HG03280 (cell line): ENCODE measurements at regions not wholly inside any gene's neighbourhood (a gene's known extent, or its start where the extent isn't known, plus 50 kb on each side); places are given as distances from the start of the nearest gene placed in this dataset.

ENCODE experiments used
- ATAC-seq: cut with Tn5 transposase; IDR thresholded peaks from one replicate; pipeline ENCODE4 v1.9.1; 2021; ENCODE audit warnings: mild to moderate bottlenecking, moderate library complexity; ENCODE audit not compliant: unreplicated experiment

GRCh38 chr20:12354725-12355124 is 437.0 kb downstream of the BTBD3 start:
- ATAC-seq = no peak

- ATAC-seq = no peak
Observed at GRCh38 chr20:12355185-12355584, 437.5 kb downstream of the BTBD3 start.

- no peak for ATAC-seq
Observed at GRCh38 chr20:12358006-12358654, 440.4 kb downstream of the BTBD3 start.

GRCh38 chr20:12358655-12359009 is 440.9 kb downstream of the BTBD3 start:
- ATAC-seq = no peak

- ATAC-seq = no peak
Observed at GRCh38 chr20:12371990-12372389, 454.3 kb downstream of the BTBD3 start.

GRCh38 chr20:12372557-12372956 is 454.9 kb downstream of the BTBD3 start:
- no peak for ATAC-seq

- ATAC-seq = no peak
Observed at GRCh38 chr20:12375967-12376366, 458.3 kb downstream of the BTBD3 start.

GRCh38 chr20:12383821-12384220 is 466.1 kb downstream of the BTBD3 start:
- no peak for ATAC-seq

- no peak for ATAC-seq
Observed at GRCh38 chr20:12386821-12387220, 469.1 kb downstream of the BTBD3 start.

- ATAC-seq = no peak
Observed at GRCh38 chr20:12391099-12391498, 473.4 kb downstream of the BTBD3 start.

GRCh38 chr20:12394786-12395185 is 477.1 kb downstream of the BTBD3 start:
- no peak for ATAC-seq

- ATAC-seq = no peak
Observed at GRCh38 chr20:12395353-12395752, 477.7 kb downstream of the BTBD3 start.

GRCh38 chr20:12395760-12396159 is 478.1 kb downstream of the BTBD3 start:
- ATAC-seq = no peak

- ATAC-seq = no peak
Observed at GRCh38 chr20:12399110-12399836, 481.6 kb downstream of the BTBD3 start.

- ATAC-seq = no peak
Observed at GRCh38 chr20:12404941-12405340, 487.2 kb downstream of the BTBD3 start.

- no peak for ATAC-seq
Observed at GRCh38 chr20:12406978-12407377, 489.3 kb downstream of the BTBD3 start.

GRCh38 chr20:12409501-12409900 is 491.8 kb downstream of the BTBD3 start:
- ATAC-seq = no peak

- ATAC-seq = no peak
Observed at GRCh38 chr20:12410783-12411182, 493.1 kb downstream of the BTBD3 start.

GRCh38 chr20:12411246-12411940 is 493.7 kb downstream of the BTBD3 start:
- ATAC-seq = no peak

- no peak for ATAC-seq
Observed at GRCh38 chr20:12413116-12413515, 495.4 kb downstream of the BTBD3 start.

GRCh38 chr20:12414446-12415274 is 497.0 kb downstream of the BTBD3 start:
- ATAC-seq = no peak
